ENCODE measurements at regions not wholly inside any gene's neighbourhood (a gene's known extent, or its start where the extent isn't known, plus 50 kb on each side); places are given as distances from the start of the nearest gene placed in this dataset.

- TF ChIP-seq POLR2A (IDR thresholded peaks at IDR 0.05; ENCODE audit: low read depth, low read length) (no peak), POLR2AphosphoS5 (IDR thresholded peaks at IDR 0.05; ENCODE audit: low read depth, low read length) (no peak)
Observed at GRCh38 chr4:62449538-62449937, 1249.4 kb downstream of the ADGRL3 start.
